C4-2B (cell line): ENCODE measurements at regions not wholly inside any gene's neighbourhood (a gene's known extent, or its start where the extent isn't known, plus 50 kb on each side); places are given as distances from the start of the nearest gene placed in this dataset.

ENCODE experiments used
- H3K27ac ChIP-seq: fragments of 450-650 bp; 2 replicates; pipeline ENCODE4 v1.5.1; 2017
- CTCF ChIP-seq: fragments of 450-650 bp; conservative IDR thresholded peaks from 2 replicates; pipeline ENCODE4 v1.5.1; 2017; ENCODE audit warnings: mild to moderate bottlenecking
- ZFX ChIP-seq: fragments of 450-650 bp; IDR thresholded peaks from 2 replicates; pipeline ENCODE4 v1.6.1; 2017

DNA sequence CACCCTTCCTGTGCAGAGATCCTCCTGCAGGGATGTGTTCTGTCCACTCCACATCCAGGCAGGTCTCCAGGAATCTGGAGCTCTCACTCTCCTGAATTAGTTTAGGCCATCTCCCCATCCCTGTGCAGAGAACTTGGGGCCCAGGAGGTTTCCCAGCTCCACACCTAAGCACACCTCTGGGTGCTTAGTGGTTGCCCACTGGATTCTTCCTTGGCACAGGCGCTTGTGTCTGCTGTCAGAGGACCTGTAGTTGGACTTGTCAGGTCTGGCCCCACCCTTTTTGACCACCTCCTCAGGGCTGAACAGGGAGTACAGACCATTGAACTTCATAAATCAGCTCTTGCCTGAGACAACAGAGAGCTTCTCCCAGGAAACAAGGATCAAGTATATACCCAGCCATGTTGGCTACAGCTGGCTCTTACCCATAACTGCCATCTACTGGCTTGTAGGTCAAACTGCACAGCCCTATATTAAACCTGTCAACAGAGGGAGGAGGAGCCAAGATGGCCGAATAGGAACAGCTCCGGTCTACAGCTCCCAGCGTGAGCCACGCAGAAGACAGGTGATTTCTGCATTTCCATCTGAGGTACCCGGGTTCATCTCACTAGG is 275.5 kb downstream of the PPARGC1A start:
- TF ChIP-seq CTCF (peak; percentile 57), ZFX (no peak)
- no peak overlapping the region for H3K27ac ChIP-seq

DNA sequence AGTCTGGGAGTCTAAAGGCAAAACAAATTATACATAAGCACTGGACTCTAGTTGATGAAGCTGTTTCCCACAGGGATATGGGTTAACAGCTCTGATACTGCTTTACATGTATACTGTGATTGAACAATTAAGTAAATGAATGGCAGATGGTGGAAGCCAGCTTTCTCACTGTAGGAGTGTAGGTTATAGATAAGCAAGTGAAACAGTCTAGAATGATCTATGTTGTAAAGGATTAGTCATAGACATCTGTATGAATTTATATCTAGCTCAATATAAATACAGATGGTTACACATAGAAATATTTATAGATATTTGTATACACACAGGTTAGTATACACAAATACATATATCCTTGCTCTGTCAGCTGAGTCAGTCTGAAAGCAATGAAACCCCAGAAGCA is 276.1 kb downstream of the PPARGC1A start:
- no peak overlapping the region for H3K27ac ChIP-seq
- no peak for TF ChIP-seq CTCF
- no peak for TF ChIP-seq ZFX

GRCh38 chr4:23602720-23603119 is 287.1 kb downstream of the PPARGC1A start:
- H3K27ac ChIP-seq, result no peak overlapping the region
- no peak for TF ChIP-seq CTCF

- TF ChIP-seq CTCF (no peak), ZFX (no peak)
- no peak overlapping the region for H3K27ac ChIP-seq
Measured at GRCh38 chr4:23594125-23594524, 295.7 kb downstream of the PPARGC1A start.

- TF ChIP-seq ZFX (no peak), CTCF (no peak)
- no peak overlapping the region for H3K27ac ChIP-seq
Measured at GRCh38 chr4:23590431-23590830, 299.4 kb downstream of the PPARGC1A start.

GRCh38 chr4:23584024-23584423 is 305.8 kb downstream of the PPARGC1A start:
- no peak overlapping the region for H3K27ac ChIP-seq
- TF ChIP-seq CTCF (no peak), ZFX (no peak)

GRCh38 chr4:23582671-23583070 is 307.2 kb downstream of the PPARGC1A start:
- H3K27ac ChIP-seq, result no peak overlapping the region
- TF ChIP-seq CTCF, result no peak
- TF ChIP-seq ZFX, result no peak
